Activated gamma-delta T cell (primary cell): ENCODE measurements at regions not wholly inside any gene's neighbourhood (a gene's known extent, or its start where the extent isn't known, plus 50 kb on each side); places are given as distances from the start of the nearest gene placed in this dataset.
"Not testable (repeated sequence)": the region's sequence is repeated elsewhere in the genome, so short reads cannot be mapped to it uniquely, and the experiment has no call there.

Experiments
- DNase-seq: peaks from one replicate; lab custom pipeline; 2025; lab: John Stamatoyannopoulos, UW

GRCh38 chr4:169894767-169895166, 131.4 kb downstream of the MFAP3L start:
- DNase-seq = not testable (repeated sequence)

GRCh38 chr4:169885893-169886292, 128.1 kb upstream of the HPF1 start:
- DNase-seq = no peak

GRCh38 chr4:169881769-169882168, 124.0 kb upstream of the HPF1 start:
- DNase-seq = no peak

GRCh38 chr4:169870507-169870906, 112.8 kb upstream of the HPF1 start:
- no peak for DNase-seq

GRCh38 chr4:169869490-169869889, 111.7 kb upstream of the HPF1 start:
- no peak for DNase-seq

- no peak for DNase-seq
These were observed 103.8 kb upstream of the HPF1 start for GRCh38 chr4:169861593-169861992.

- DNase-seq = no peak
These were observed 101.8 kb upstream of the HPF1 start for GRCh38 chr4:169859366-169860216.

GRCh38 chr4:169854090-169854489, 96.3 kb upstream of the HPF1 start:
- DNase-seq = no peak

GRCh38 chr4:169852481-169852880, 94.7 kb upstream of the HPF1 start:
- no peak for DNase-seq

GRCh38 chr4:169851750-169852149, 94.0 kb upstream of the HPF1 start:
- no peak for DNase-seq

- DNase-seq = no peak
These were observed 91.7 kb upstream of the HPF1 start for GRCh38 chr4:169849456-169849855.

- no peak for DNase-seq
These were observed 90.3 kb upstream of the HPF1 start for GRCh38 chr4:169848018-169848417.

GRCh38 chr4:169847171-169847570, 89.4 kb upstream of the HPF1 start:
- DNase-seq = no peak

GRCh38 chr4:169846396-169846795, 88.7 kb upstream of the HPF1 start:
- no peak for DNase-seq

GRCh38 chr4:169841776-169842175, 84.0 kb upstream of the HPF1 start:
- no peak for DNase-seq

- no peak for DNase-seq
These were observed 82.8 kb upstream of the HPF1 start for GRCh38 chr4:169840554-169840953.

- peak; percentile 2 for DNase-seq
These were observed 70.6 kb upstream of the HPF1 start for GRCh38 chr4:169828329-169828728.

GRCh38 chr4:169826634-169827187, 69.0 kb upstream of the HPF1 start:
- DNase-seq = no peak

GRCh38 chr4:169823685-169824084, 65.9 kb upstream of the HPF1 start:
- no peak for DNase-seq

- no peak for DNase-seq
These were observed 63.7 kb upstream of the HPF1 start for GRCh38 chr4:169821402-169821801.

GRCh38 chr4:169818063-169818679, 60.4 kb upstream of the HPF1 start:
- no peak for DNase-seq

- no peak for DNase-seq
These were observed 57.9 kb upstream of the HPF1 start for GRCh38 chr4:169815606-169816005.

- DNase-seq = no peak
These were observed 53.7 kb upstream of the HPF1 start for GRCh38 chr4:169811476-169811875.
